ENCODE measurements at regions not wholly inside any gene's neighbourhood (a gene's known extent, or its start where the extent isn't known, plus 50 kb on each side); places are given as distances from the start of the nearest gene placed in this dataset.

- TF ChIP-seq POLR2A (IDR thresholded peaks at IDR 0.05; ENCODE audit: low read depth) (no peak), CTCF (IDR thresholded peaks at IDR 0.05) (no peak), EP300 (IDR thresholded peaks at IDR 0.05) (no peak), POLR2AphosphoS5 (IDR thresholded peaks at IDR 0.05) (no peak)
These were observed 67.6 kb upstream of the ARHGAP42 start for GRCh38 chr11:100619484-100619883.

Data from esophagus muscularis mucosa (tissue), 4 donors.